ENCODE measurements at regions not wholly inside any gene's neighbourhood (a gene's known extent, or its start where the extent isn't known, plus 50 kb on each side); places are given as distances from the start of the nearest gene placed in this dataset.

- WGBS, 2 donors, result 86 to 90% methylated on average over 3 of the region's 3 CpGs
- no peak for ATAC-seq (ENCODE audit: low FRiP score in 2 of 2)
- TF ChIP-seq CTCF (IDR thresholded peaks at IDR 0.05) (no peak), POLR2AphosphoS5 (IDR thresholded peaks at IDR 0.05) (no peak), EP300 (IDR thresholded peaks at IDR 0.05) (no peak), POLR2A (IDR thresholded peaks at IDR 0.05) (no peak)
These were observed 192.9 kb downstream of the NOL4 start for GRCh38 chr18:34031810-34032209.

GRCh38 chr18:34028324-34028723, 196.4 kb downstream of the NOL4 start:
- H3K4me1 ChIP-seq, result no peaks in the 10 kb centered on the region
- 90 to 96% methylated on average over 2 of the region's 2 CpGs for WGBS, 2 donors
- DNase-seq, result no peak
- H3K36me3 ChIP-seq, result no peaks in the 10 kb centered on the region
- H3K4me3 ChIP-seq, result no peak overlapping the region
- H3K27ac ChIP-seq, result no peak overlapping the region
- H3K9me3 ChIP-seq, result no peaks in the 10 kb centered on the region
- ATAC-seq (ENCODE audit: low FRiP score in 2 of 2), result no peak
- TF ChIP-seq POLR2A (IDR thresholded peaks at IDR 0.05), result no peak
- no peak for TF ChIP-seq CTCF (IDR thresholded peaks at IDR 0.05)
- TF ChIP-seq EP300 (IDR thresholded peaks at IDR 0.05), result no peak
- no peak for TF ChIP-seq POLR2AphosphoS5 (IDR thresholded peaks at IDR 0.05)
- H3K27me3 ChIP-seq, result no peaks in the 10 kb centered on the region

More at GRCh38 chr18:34031810-34032209, 192.9 kb downstream of the NOL4 start:
- Histone ChIP-seq H3K27ac (no peak overlapping the region), H3K27me3 (no peaks in the 10 kb centered on the region), H3K36me3 (no peaks in the 10 kb centered on the region), H3K4me1 (no peaks in the 10 kb centered on the region), H3K4me3 (no peak overlapping the region), H3K9me3 (no peaks in the 10 kb centered on the region)
- DNase-seq, result no peak

DNA sequence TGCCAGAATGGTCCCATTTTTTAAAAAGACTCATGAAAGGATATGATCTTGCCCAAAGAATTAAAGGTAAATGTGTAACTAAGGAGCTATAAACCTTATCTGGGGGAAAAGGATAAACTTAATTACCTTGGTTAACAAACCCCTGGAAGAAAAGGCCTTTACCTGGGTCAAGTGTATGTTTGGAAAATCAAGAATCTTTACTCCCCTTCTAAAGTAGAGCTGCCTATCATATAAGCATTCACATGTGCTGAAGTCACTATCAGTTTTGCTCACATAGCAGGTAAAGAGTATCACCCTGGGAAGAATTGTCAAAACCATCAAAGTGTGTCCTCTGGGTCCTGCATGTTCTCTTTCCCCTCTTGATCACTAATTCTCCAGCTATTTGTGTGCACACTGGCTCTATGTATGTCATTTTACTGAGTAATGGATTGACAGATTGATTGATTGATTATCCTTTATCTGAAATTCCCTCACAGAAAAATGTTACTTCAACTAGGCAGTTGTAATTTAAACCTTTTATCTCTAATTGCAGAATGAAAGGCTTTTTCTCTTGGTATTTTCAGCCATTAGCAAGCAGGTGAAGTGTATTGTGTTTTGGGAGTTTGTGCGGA, 199.4 kb downstream of the NOL4 start:
- Histone ChIP-seq H3K4me3 (no peak overlapping the region), H3K9me3 (no peaks in the 10 kb centered on the region), H3K27ac (no peak overlapping the region), H3K36me3 (no peaks in the 10 kb centered on the region), H3K4me1 (no peaks in the 10 kb centered on the region), H3K27me3 (no peaks in the 10 kb centered on the region)
- DNase-seq (no peak), ATAC-seq (ENCODE audit: low FRiP score in 2 of 2) (no peak)
- 91 to 100% methylated on average over 1 of the region's 1 CpG for WGBS, 2 donors
- TF ChIP-seq POLR2AphosphoS5 (IDR thresholded peaks at IDR 0.05), result no peak
- TF ChIP-seq POLR2A (IDR thresholded peaks at IDR 0.05), result no peak
- TF ChIP-seq EP300 (IDR thresholded peaks at IDR 0.05), result no peak
- no peak for TF ChIP-seq CTCF (IDR thresholded peaks at IDR 0.05)

DNA sequence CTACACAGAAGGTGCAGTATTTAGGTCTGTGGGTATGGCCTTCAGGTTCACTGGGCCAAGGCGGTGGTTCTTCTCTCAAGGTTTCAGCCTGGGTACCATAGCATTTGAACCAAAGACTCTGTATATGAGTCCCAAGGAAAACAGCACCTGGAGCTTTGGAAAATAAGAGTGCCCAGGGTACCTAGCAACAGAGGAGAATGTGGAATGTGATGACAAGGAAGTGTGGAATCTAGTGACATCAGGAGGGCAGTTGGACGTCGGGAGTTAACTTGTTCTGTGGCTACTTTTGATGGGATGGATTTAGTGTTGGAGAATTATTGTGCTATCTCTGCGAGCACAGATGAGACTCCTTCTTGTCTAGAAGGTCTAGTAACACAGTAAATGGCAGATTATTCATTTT, 201.2 kb downstream of the NOL4 start:
- H3K4me3 ChIP-seq, result no peak overlapping the region
- H3K9me3 ChIP-seq, result no peaks in the 10 kb centered on the region
- no peaks in the 10 kb centered on the region for H3K27me3 ChIP-seq
- DNase-seq (no peak), ATAC-seq (ENCODE audit: low FRiP score in 2 of 2) (no peak)
- H3K27ac ChIP-seq, result no peak overlapping the region
- H3K36me3 ChIP-seq, result no peaks in the 10 kb centered on the region
- no peaks in the 10 kb centered on the region for H3K4me1 ChIP-seq
- TF ChIP-seq EP300 (IDR thresholded peaks at IDR 0.05) (no peak), POLR2A (IDR thresholded peaks at IDR 0.05) (no peak), CTCF (IDR thresholded peaks at IDR 0.05) (no peak)
- 68 to 74% methylated on average over 4 of the region's 4 CpGs for WGBS, 2 donors

GRCh38 chr18:34018336-34018735, 206.4 kb downstream of the NOL4 start:
- H3K4me1 ChIP-seq, result no peaks in the 10 kb centered on the region
- no peak overlapping the region for H3K4me3 ChIP-seq
- TF ChIP-seq EP300 (IDR thresholded peaks at IDR 0.05) (no peak), POLR2A (IDR thresholded peaks at IDR 0.05) (no peak), POLR2AphosphoS5 (IDR thresholded peaks at IDR 0.05) (no peak), CTCF (IDR thresholded peaks at IDR 0.05) (no peak)
- DNase-seq, result no peak
- no peak overlapping the region for H3K27ac ChIP-seq
- no peaks in the 10 kb centered on the region for H3K9me3 ChIP-seq
- no peaks in the 10 kb centered on the region for H3K27me3 ChIP-seq
- H3K36me3 ChIP-seq, result no peaks in the 10 kb centered on the region
- 79% methylated on average over 1 of the region's 1 CpG for WGBS, 2 donors
- ATAC-seq (ENCODE audit: low FRiP score in 2 of 2), result no peak

Measured in upper lobe of left lung (tissue), 6 donors.